Adipocyte (in vitro differentiated cells): ENCODE measurements at regions not wholly inside any gene's neighbourhood (a gene's known extent, or its start where the extent isn't known, plus 50 kb on each side); places are given as distances from the start of the nearest gene placed in this dataset.
"Not testable (repeated sequence)": the region's sequence is repeated elsewhere in the genome, so short reads cannot be mapped to it uniquely, and the experiment has no call there.

Experiments
- DNase-seq: peaks from one replicate; pipeline ENCODE4 v3.0.0-alpha.2; 2015; ENCODE audit warnings: low read depth
- H3K27me3 ChIP-seq: replicated peaks from 2 replicates; pipeline ENCODE4 v1.7.0; 2013; ENCODE audit warnings: mild to moderate bottlenecking, low read length, moderate library complexity; ENCODE audit not compliant: control insufficient read depth, insufficient read depth
- H3K36me3 ChIP-seq: 2 replicates; pipeline ENCODE4 v1.7.0; 2013; ENCODE audit warnings: low read length, mild to moderate bottlenecking, moderate library complexity; ENCODE audit not compliant: control insufficient read depth, insufficient read depth, severe bottlenecking
- H3K4me1 ChIP-seq: 2 replicates; pipeline ENCODE4 v1.7.0; 2013; ENCODE audit warnings: mild to moderate bottlenecking, low read length, moderate library complexity; ENCODE audit not compliant: control insufficient read depth, insufficient read depth
- H3K4me3 ChIP-seq: 2 replicates; pipeline ENCODE4 v1.7.0; 2013; ENCODE audit warnings: mild to moderate bottlenecking, low read length, moderate library complexity
- H3K9ac ChIP-seq: 2 replicates; pipeline ENCODE4 v1.7.0; 2013; ENCODE audit warnings: mild to moderate bottlenecking, low read length, moderate library complexity
- H3K9me3 ChIP-seq: 2 replicates; pipeline ENCODE4 v1.7.0; 2013; ENCODE audit warnings: mild to moderate bottlenecking, low read length, moderate library complexity; ENCODE audit not compliant: control insufficient read depth

DNA sequence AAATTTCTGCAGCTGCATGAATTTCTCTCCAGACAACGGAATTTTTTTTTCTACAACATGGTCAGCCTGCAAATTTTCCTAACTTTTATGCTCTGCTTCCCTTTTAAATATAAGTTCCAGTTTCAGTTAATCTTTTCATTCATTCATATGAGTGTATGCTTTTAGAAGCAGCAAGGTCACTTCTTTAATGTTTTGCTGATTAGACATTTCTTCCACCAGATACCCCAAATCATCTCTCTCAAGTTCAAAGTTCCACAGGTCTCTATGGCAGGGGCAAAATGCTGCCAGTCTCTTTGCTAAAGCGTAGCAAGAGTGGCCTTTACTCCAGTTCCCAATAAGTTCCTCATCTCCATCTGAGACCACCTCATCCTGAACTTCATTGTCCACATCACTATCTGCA is 205.6 kb upstream of the GRM7 start:
- Histone ChIP-seq H3K36me3 (no peaks in the 10 kb centered on the region), H3K27me3 (no peaks in the 10 kb centered on the region), H3K4me3 (no peak overlapping the region), H3K9me3 (peaks cover 12% of the 10 kb centered on the region), H3K4me1 (no peaks in the 10 kb centered on the region), H3K9ac (no peak overlapping the region)
- DNase-seq = no peak

DNA sequence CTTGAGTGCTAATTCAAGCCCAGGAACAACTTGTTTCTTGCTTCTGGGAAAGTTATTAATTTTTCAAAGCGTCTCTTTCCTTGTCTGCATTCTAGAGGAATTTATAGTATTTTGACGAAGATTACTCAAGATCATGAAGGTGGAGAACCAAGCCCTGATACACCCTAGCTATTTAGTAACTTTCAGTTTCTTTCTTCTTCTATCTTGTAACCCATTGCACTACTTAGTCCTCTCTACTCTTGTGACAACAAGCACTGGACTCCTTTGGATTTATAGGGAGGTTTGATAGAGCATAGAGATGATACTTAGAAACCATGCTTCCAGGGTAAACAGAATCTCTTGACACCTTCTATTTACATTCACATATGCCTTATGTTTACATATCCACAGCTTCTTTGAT is 203.3 kb upstream of the GRM7 start:
- DNase-seq = no peak
- H3K4me3 ChIP-seq = no peak overlapping the region

DNA sequence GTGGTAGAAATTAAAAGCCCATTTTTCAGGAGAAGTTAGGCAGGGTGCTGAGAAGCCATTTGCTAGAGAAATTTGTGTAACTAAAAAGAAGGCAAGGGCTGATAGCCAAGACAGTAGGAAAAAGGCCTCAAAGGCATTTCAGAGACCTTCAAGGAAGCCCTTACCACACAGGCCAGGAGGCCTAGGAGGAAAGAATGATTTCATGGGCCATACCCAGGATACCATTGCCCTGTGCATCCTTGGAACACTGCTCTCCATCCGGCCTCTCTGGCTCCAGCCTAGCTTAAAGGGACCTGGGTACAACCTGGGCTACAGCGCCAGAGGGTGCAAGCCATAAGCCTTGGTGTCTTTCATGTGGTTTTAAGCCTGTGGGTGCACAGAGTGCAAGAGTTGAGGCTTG is 193.6 kb upstream of the GRM7 start:
- Histone ChIP-seq H3K4me3 (no peak overlapping the region), H3K27me3 (no peaks in the 10 kb centered on the region), H3K9ac (no peak overlapping the region), H3K9me3 (peaks cover 9% of the 10 kb centered on the region), H3K36me3 (no peaks in the 10 kb centered on the region), H3K4me1 (no peaks in the 10 kb centered on the region)
- DNase-seq = no peak

More for the DNA sequence above, 203.3 kb upstream of the GRM7 start:
- Histone ChIP-seq H3K9me3 (peaks cover 10% of the 10 kb centered on the region), H3K4me1 (no peaks in the 10 kb centered on the region), H3K27me3 (no peaks in the 10 kb centered on the region), H3K9ac (no peak overlapping the region), H3K36me3 (no peaks in the 10 kb centered on the region)

DNA sequence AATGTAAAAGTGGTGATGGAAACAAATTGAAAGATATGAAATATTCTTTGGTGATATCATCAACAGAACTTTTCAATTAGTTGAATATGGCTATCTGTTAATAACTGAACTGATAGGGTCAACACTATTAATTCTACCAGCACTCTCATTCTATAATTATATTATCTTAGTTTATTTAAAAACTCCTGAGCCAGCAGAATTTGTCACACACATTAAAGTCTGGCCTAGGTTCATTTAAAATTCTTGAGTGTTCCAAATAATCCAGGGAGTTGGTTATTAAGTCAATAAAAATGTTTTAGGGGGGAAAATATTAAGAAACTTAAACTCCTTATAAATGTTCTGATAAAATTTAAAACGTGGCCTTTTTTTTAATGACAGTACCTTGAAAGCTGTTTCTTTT is 189.6 kb upstream of the GRM7 start:
- no peak for DNase-seq
- no peaks in the 10 kb centered on the region for H3K27me3 ChIP-seq
- H3K9ac ChIP-seq = no peak overlapping the region
- H3K4me3 ChIP-seq = no peak overlapping the region
- no peaks in the 10 kb centered on the region for H3K4me1 ChIP-seq
- no peaks in the 10 kb centered on the region for H3K36me3 ChIP-seq
- peaks cover 11% of the 10 kb centered on the region for H3K9me3 ChIP-seq

DNA sequence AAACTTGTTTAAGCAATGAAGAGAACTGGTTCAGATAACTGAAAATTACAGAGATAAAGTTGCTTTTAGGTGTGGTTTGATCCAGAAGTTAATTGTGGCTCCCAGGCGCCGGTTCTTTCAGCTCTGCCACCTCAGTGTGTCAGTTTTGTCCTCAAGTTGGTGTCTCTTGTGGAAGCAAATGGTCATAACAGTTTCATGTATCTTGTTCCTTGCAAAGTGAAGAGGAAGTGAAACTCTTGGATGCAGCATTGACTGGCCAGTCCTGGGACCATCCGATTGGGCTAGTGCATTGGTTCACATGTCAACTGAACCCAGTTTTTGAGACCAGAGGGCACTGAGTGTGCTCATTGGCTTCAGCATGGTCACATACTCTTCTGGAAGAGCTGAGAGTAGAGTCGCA is 181.4 kb upstream of the GRM7 start:
- H3K4me3 ChIP-seq = no peak overlapping the region
- H3K4me1 ChIP-seq = no peaks in the 10 kb centered on the region
- no peaks in the 10 kb centered on the region for H3K27me3 ChIP-seq
- H3K9ac ChIP-seq = no peak overlapping the region
- DNase-seq = no peak
- H3K9me3 ChIP-seq = peaks cover 2% of the 10 kb centered on the region
- no peaks in the 10 kb centered on the region for H3K36me3 ChIP-seq

DNA sequence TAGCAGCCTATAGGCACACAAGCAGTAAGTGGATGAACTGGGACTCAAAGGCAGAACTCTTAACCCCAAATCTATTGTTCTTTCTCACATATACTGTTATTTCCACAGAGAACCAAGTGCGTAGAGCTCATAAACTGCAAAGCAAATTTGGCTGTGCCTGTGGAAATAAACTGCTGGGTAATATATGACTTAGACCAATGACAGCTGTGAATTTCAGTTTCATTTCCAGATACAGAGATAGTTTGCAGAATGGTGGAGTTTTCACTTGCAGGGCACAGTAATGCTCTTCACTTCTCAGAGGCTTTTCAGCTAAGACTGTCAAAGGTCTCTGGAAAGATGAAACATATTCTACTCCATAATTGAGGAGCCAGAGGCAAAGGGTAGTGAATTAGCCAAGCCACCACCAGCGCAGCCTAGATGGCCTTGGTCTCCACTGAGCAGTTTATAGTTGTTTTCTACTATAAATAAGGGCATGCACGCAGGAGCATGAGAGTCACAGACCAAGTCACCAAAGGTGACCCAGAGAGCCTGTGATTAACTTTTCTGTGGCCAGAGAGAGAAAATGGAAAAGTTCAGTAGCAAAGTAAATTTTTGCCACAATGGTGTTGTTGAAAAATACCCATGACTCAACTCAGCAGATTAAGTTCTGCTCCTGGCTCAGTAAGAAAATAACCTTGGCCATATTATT is 180.7 kb upstream of the GRM7 start:
- Histone ChIP-seq H3K36me3 (no peaks in the 10 kb centered on the region), H3K9ac (no peak overlapping the region), H3K9me3 (no peaks in the 10 kb centered on the region), H3K27me3 (no peaks in the 10 kb centered on the region), H3K4me1 (no peaks in the 10 kb centered on the region), H3K4me3 (no peak overlapping the region)
- no peak for DNase-seq

DNA sequence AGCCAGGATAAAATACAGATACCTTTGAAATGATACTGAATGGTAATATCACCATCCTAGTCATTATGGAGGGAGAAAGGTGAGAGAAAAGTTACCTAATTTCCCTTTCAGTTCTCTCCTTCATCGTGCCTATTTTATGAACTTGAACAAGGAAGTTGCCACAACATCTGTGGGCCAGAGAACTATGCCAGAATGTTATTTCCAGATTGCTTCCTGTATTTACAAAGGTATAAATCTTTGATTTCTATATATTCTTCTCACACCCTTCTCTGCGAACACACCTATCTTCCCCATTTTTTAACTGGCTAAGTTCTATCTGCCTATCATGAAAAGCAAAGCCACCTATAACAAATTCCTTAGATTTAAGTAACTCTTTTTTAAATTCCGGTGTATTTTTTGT is 163.6 kb upstream of the GRM7 start:
- H3K36me3 ChIP-seq = no peaks in the 10 kb centered on the region
- H3K9me3 ChIP-seq = peaks cover 11% of the 10 kb centered on the region
- no peak for DNase-seq
- no peaks in the 10 kb centered on the region for H3K27me3 ChIP-seq
- H3K4me3 ChIP-seq = no peak overlapping the region
- no peaks in the 10 kb centered on the region for H3K4me1 ChIP-seq
- no peak overlapping the region for H3K9ac ChIP-seq

DNA sequence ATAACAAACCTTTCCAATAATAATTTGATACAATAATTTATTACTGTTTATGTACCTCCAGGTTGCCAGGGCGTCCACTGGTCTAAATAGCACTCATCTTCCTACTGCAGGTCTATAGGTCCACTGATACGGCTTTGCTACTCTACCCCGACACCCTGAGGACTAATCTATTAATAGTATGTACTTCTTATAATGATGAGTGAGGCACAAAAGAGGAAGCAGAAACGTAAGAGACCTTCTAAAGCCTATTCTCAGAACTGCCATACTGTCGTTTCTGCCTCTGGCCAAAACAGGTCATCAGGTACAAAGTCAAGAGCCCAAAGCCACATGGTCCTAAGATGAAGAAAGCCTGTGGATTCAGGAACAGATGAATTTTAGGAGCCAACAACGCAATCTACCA is 163.2 kb upstream of the GRM7 start:
- no peaks in the 10 kb centered on the region for H3K27me3 ChIP-seq
- H3K4me3 ChIP-seq = no peak overlapping the region
- no peak overlapping the region for H3K9ac ChIP-seq
- DNase-seq = no peak
- H3K4me1 ChIP-seq = no peaks in the 10 kb centered on the region
- no peaks in the 10 kb centered on the region for H3K36me3 ChIP-seq
- H3K9me3 ChIP-seq = peaks cover 11% of the 10 kb centered on the region

DNA sequence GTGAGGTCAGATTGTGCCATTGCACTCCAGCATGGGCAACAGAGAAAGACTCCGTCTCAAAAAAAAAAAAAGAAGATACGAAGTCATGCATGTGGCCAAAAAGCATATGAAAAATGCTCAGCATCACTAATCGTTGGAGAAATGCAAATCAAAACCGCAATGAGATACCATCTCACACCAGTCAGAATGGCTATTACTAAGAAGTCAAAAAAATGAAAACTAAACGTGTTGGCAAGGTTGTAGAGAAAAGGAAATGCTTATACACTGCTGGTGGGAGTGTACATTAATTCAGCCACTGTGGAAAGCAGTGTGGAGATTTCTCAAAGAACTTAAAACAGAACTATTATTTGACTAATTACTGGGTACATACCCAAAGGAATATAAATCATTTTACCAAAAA is 156.1 kb upstream of the GRM7 start:
- not testable (repeated sequence) for H3K36me3 ChIP-seq, H3K4me3 ChIP-seq

DNA sequence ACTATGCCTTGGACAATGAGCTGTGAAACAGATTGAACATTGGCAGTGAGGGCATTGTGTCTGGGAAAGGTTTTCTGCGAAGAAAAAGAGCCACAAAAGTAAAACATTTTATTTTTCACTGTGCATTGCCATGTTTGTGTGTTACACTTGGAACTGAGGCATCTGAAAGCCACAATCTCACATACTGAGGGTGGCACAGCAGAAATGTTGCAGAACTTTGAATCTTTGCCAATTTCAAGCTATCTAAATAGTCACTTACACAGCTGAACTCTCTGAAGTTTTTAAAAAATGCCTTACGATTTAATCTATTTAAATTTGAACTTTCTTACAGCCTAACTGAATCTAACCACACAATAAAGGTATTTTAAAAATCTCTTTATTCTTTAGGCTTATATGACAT is 154.1 kb upstream of the GRM7 start:
- Histone ChIP-seq H3K9ac (no peak overlapping the region), H3K4me1 (no peaks in the 10 kb centered on the region), H3K9me3 (no peaks in the 10 kb centered on the region), H3K27me3 (no peaks in the 10 kb centered on the region), H3K4me3 (no peak overlapping the region), H3K36me3 (no peaks in the 10 kb centered on the region)
- no peak for DNase-seq

More for the DNA sequence above, 156.1 kb upstream of the GRM7 start:
- not testable (repeated sequence) for H3K9ac ChIP-seq, DNase-seq, H3K4me1 ChIP-seq, H3K27me3 ChIP-seq, H3K9me3 ChIP-seq

DNA sequence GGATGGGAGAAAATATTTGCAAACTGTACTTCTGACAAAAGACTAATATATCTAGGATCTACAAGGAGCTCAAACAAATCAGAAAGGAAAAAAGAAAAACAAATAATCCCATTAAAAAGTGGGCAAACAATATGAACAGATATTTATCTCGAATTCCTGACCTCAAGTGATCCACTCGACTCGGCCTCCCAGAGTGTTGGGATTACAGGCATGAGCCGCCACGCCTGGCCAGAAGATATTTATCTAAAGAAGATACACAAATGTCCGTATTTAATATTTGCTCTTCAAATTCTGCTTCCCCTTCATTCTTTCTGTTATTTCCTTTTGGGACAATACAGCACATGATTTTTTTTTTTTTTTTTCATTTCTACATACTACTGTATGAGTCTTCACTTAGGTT is 151.7 kb upstream of the GRM7 start:
- H3K9me3 ChIP-seq = no peaks in the 10 kb centered on the region
- DNase-seq = no peak

DNA sequence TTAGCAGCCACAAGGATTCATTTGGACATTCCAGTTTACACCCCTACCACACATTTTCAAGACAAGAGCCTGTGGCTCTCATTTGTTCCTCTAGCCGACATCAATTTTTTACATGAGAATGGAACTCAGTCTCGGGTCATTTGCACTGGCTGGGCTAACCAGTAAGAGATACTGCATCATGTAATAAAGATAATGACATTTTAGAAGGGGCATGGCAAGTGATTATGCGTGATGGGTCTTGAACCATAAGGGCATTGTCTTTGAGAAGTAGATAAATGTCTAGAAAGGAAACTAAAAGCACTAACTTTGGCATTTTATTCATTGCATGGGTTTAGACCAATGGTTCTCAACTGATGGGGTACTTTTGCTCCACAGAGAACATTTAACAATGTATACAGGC is 146.0 kb upstream of the GRM7 start:
- no peak overlapping the region for H3K9ac ChIP-seq
- no peaks in the 10 kb centered on the region for H3K27me3 ChIP-seq
- no peaks in the 10 kb centered on the region for H3K9me3 ChIP-seq
- no peaks in the 10 kb centered on the region for H3K4me1 ChIP-seq
- no peaks in the 10 kb centered on the region for H3K36me3 ChIP-seq
- H3K4me3 ChIP-seq = no peak overlapping the region
- DNase-seq = no peak

More for the DNA sequence above, 151.7 kb upstream of the GRM7 start:
- Histone ChIP-seq H3K27me3 (no peaks in the 10 kb centered on the region), H3K36me3 (no peaks in the 10 kb centered on the region), H3K4me1 (no peaks in the 10 kb centered on the region), H3K4me3 (no peak overlapping the region), H3K9ac (no peak overlapping the region)
